ENCODE measurements at regions not wholly inside any gene's neighbourhood (a gene's known extent, or its start where the extent isn't known, plus 50 kb on each side); places are given as distances from the start of the nearest gene placed in this dataset.

GRCh38 chr3:182406786-182407185 is 386.5 kb upstream of the ATP11B start:
- Histone ChIP-seq H2AK9ac (replicated peaks; ENCODE audit: low read depth, low read length, poor library complexity) (no peak overlapping the region), H3K4me2 (ENCODE audit: low read depth, low read length) (no peak overlapping the region), H2BK15ac (ENCODE audit: low read depth, low read length) (no peak overlapping the region), H3K23ac (ENCODE audit: low read depth, low read length) (no peak overlapping the region), H3K4me3 (ENCODE audit: insufficient read depth, low read depth, low read length) (no peak overlapping the region), H3K4ac (ENCODE audit: low read depth, low read length) (no peak overlapping the region), H4K20me1 (ENCODE audit: insufficient read depth, low read length) (no peaks in the 10 kb centered on the region), H2BK20ac (ENCODE audit: low read depth, low read length) (no peak overlapping the region), H2AK5ac (ENCODE audit: low read depth, low read length) (no peak overlapping the region), H3K9me3 (ENCODE audit: control insufficient read depth, insufficient read depth, low read length) (peaks cover 7% of the 10 kb centered on the region), H4K91ac (ENCODE audit: insufficient read depth, low read depth, low read length) (no peak overlapping the region), H3K4me1 (ENCODE audit: control insufficient read depth, insufficient read depth, low read length) (no peaks in the 10 kb centered on the region), H2BK5ac (ENCODE audit: low read depth, low read length, poor library complexity, severe bottlenecking) (no peak overlapping the region), H3K27ac (ENCODE audit: insufficient read depth, low read length) (no peak overlapping the region), H3K56ac (ENCODE audit: extremely low read depth, insufficient read depth, low read length) (no peak overlapping the region), H3K27me3 (ENCODE audit: control insufficient read depth, insufficient read depth, low read length) (no peaks in the 10 kb centered on the region), H3K9me1 (ENCODE audit: insufficient read depth, low read length) (no peaks in the 10 kb centered on the region), H3K18ac (ENCODE audit: low read depth, low read length) (no peak overlapping the region), H2BK120ac (ENCODE audit: low read depth, low read length) (no peak overlapping the region), H3K9ac (ENCODE audit: low read depth, low read length) (no peak overlapping the region), H2AFZ (replicated peaks; ENCODE audit: low read length, poor library complexity) (no peak overlapping the region), H4K5ac (ENCODE audit: low read depth, low read length) (no peak overlapping the region), H3K36me3 (ENCODE audit: control insufficient read depth, insufficient read depth, low read length) (no peaks in the 10 kb centered on the region), H3K79me1 (ENCODE audit: low read depth in 1 of 2, low read length in 2 of 2) (no peaks in the 10 kb centered on the region), H4K8ac (ENCODE audit: low read depth in 2 of 2, low read length in 2 of 2) (no peak overlapping the region), H3K14ac (replicated peaks; ENCODE audit: low read depth, low read length) (no peak overlapping the region)
- WGBS, 2 experiments (ENCODE audit: extremely low coverage in 2 of 2, insufficient read length in 1 of 2), result no CpG with 5 or more reads among the region's 4 CpGs
- intact Hi-C loops (cut with micrococcal nuclease) (no loop called here), dilution Hi-C loops (cut with HindIII; ENCODE audit: low sequenced_read_pairs, unreplicated experiment) (no loop called here), in situ Hi-C loops (cut with MboI; ENCODE audit: low sequenced_read_pairs) (no loop called here)
- TF ChIP-seq RFX5 (IDR thresholded peaks at IDR 0.05; ENCODE audit: low read depth, low read length), result no peak
- no peak for TF ChIP-seq CHD1 (IDR thresholded peaks at IDR 0.05; ENCODE audit: low read depth, low read length)
- TF ChIP-seq RAD21 (IDR thresholded peaks at IDR 0.05; ENCODE audit: low read length), result no peak
- no peak for TF ChIP-seq ELK1 (IDR thresholded peaks at IDR 0.05; ENCODE audit: borderline replicate concordance, low read depth, low read length)
- no peak for TF ChIP-seq USF2 (IDR thresholded peaks at IDR 0.05; ENCODE audit: low read depth, low read length)
- no peak for TF ChIP-seq SMC3 (IDR thresholded peaks at IDR 0.05; ENCODE audit: low read depth, low read length)
- no peak for TF ChIP-seq MXI1 (IDR thresholded peaks at IDR 0.05; ENCODE audit: borderline replicate concordance, low read depth, low read length)
- no peak for TF ChIP-seq CEBPB (IDR thresholded peaks at IDR 0.05; ENCODE audit: low read depth, low read length)
- TF ChIP-seq FOS (IDR thresholded peaks at IDR 0.05; ENCODE audit: low read depth, low read length), result no peak
- no peak for TF ChIP-seq BHLHE40 (IDR thresholded peaks at IDR 0.05; ENCODE audit: low read depth, low read length)
- TF ChIP-seq NFE2L2 (IDR thresholded peaks at IDR 0.05; ENCODE audit: low read depth, low read length), result no peak
- TF ChIP-seq POLR2A (IDR thresholded peaks at IDR 0.05; ENCODE audit: low read depth, low read length), result no peak
- POLR2A ChIA-PET (ENCODE audit: unreplicated experiment), result no interaction called here
- no TSS peak for BruUV-seq (replicated peaks)
- CTCF ChIA-PET, result no interaction called here
- no peak for ATAC-seq (ENCODE audit: low read depth)
- DNase-seq, result no peak
